ENCODE measurements at regions not wholly inside any gene's neighbourhood (a gene's known extent, or its start where the extent isn't known, plus 50 kb on each side); places are given as distances from the start of the nearest gene placed in this dataset.

GRCh38 chr18:47721876-47722275 lies 208.6 kb downstream of the SMAD2 start:
- Histone ChIP-seq H3K4me2 (replicated peaks; ENCODE audit: extremely low read depth, low read length, poor library complexity, severe bottlenecking) (no peak overlapping the region), H3K79me2 (ENCODE audit: insufficient read depth, low read length) (no peaks in the 10 kb centered on the region), H3K4me3 (replicated peaks in 1 of 3; ENCODE audit: low read depth in 2 of 3, low read length in 3 of 3) (no peak overlapping the region), H3K36me3 (replicated peaks in 1 of 2; ENCODE audit: control insufficient read depth in 1 of 2, insufficient read depth in 2 of 2, low read length in 2 of 2) (no peaks in the 10 kb centered on the region), H3K27me3 (ENCODE audit: control insufficient read depth in 2 of 2, insufficient read depth in 2 of 2, low read length in 2 of 2) (no peaks in the 10 kb centered on the region), H3K27ac (ENCODE audit: low read depth in 1 of 2, low read length in 2 of 2) (no peak overlapping the region), H2AFZ (ENCODE audit: insufficient read depth, low read depth, low read length, poor library complexity, severe bottlenecking) (no peak overlapping the region), H3K4me1 (ENCODE audit: control insufficient read depth in 1 of 2, insufficient read depth in 2 of 2, low read length in 2 of 2) (no peaks in the 10 kb centered on the region), H3K9me3 (replicated peaks in 1 of 2; ENCODE audit: control insufficient read depth in 1 of 2, insufficient read depth in 1 of 2, low read length in 2 of 2) (no peaks in the 10 kb centered on the region), H4K20me1 (ENCODE audit: insufficient read depth, low read length) (no peaks in the 10 kb centered on the region), H3K9ac (ENCODE audit: insufficient read depth, low read length, poor library complexity, severe bottlenecking) (no peak overlapping the region)
- WGBS (ENCODE audit: insufficient coverage) = 100% methylated on average over 7 of the region's 16 CpGs
- no peak overlapping the region for H3K4me3 Mint-ChIP-seq
- no peak for TF ChIP-seq CTCF (IDR thresholded peaks at IDR 0.05)
- no peaks in the 10 kb centered on the region for H3K4me1 Mint-ChIP-seq
- no peaks in the 10 kb centered on the region for H3K36me3 Mint-ChIP-seq
- no peak overlapping the region for H3K27ac Mint-ChIP-seq
- peaks cover 2 to 6% (median 3%) of the 10 kb centered on the region in 3 donors for H3K27me3 Mint-ChIP-seq (ENCODE audit: low read depth in 3 of 3)
- H3K9me3 Mint-ChIP-seq = peaks cover 0 to 3% (median 0%) of the 10 kb centered on the region in 7 donors
- intact Hi-C loops (cut with micrococcal nuclease) = no loop called here
- DNase-seq = no peak

GRCh38 chr18:47720741-47721140 lies 209.7 kb downstream of the SMAD2 start:
- H3K36me3 ChIP-seq (replicated peaks in 1 of 2; ENCODE audit: control insufficient read depth in 1 of 2, insufficient read depth in 2 of 2, low read length in 2 of 2) = no peaks in the 10 kb centered on the region
- Mint-ChIP-seq H3K4me3 (no peak overlapping the region), H3K27ac (no peak overlapping the region), H3K27me3 (ENCODE audit: low read depth in 3 of 3) (peaks cover 3 to 4% (median 4%) of the 10 kb centered on the region in 3 donors), H3K36me3 (no peaks in the 10 kb centered on the region), H3K4me1 (no peaks in the 10 kb centered on the region), H3K9me3 (peaks cover 0 to 3% (median 0%) of the 10 kb centered on the region in 7 donors)
- no peaks in the 10 kb centered on the region for H3K9me3 ChIP-seq (replicated peaks in 1 of 2; ENCODE audit: control insufficient read depth in 1 of 2, insufficient read depth in 1 of 2, low read length in 2 of 2)
- H3K4me2 ChIP-seq (replicated peaks; ENCODE audit: extremely low read depth, low read length, poor library complexity, severe bottlenecking) = no peak overlapping the region
- no peak overlapping the region for H3K9ac ChIP-seq (ENCODE audit: insufficient read depth, low read length, poor library complexity, severe bottlenecking)
- WGBS (ENCODE audit: insufficient coverage) = 96% methylated on average over 2 of the region's 3 CpGs
- H3K4me3 ChIP-seq (replicated peaks in 1 of 3; ENCODE audit: low read depth in 2 of 3, low read length in 3 of 3) = no peak overlapping the region
- no peaks in the 10 kb centered on the region for H4K20me1 ChIP-seq (ENCODE audit: insufficient read depth, low read length)
- no peak for TF ChIP-seq CTCF (IDR thresholded peaks at IDR 0.05)
- no peak overlapping the region for H2AFZ ChIP-seq (ENCODE audit: insufficient read depth, low read depth, low read length, poor library complexity, severe bottlenecking)
- DNase-seq = no peak
- H3K27ac ChIP-seq (ENCODE audit: low read depth in 1 of 2, low read length in 2 of 2) = no peak overlapping the region
- no peaks in the 10 kb centered on the region for H3K27me3 ChIP-seq (ENCODE audit: control insufficient read depth in 2 of 2, insufficient read depth in 2 of 2, low read length in 2 of 2)
- no peaks in the 10 kb centered on the region for H3K4me1 ChIP-seq (ENCODE audit: control insufficient read depth in 1 of 2, insufficient read depth in 2 of 2, low read length in 2 of 2)
- intact Hi-C loops (cut with micrococcal nuclease) = no loop called here
- no peaks in the 10 kb centered on the region for H3K79me2 ChIP-seq (ENCODE audit: insufficient read depth, low read length)
